ENCODE measurements at regions not wholly inside any gene's neighbourhood (a gene's known extent, or its start where the extent isn't known, plus 50 kb on each side); places are given as distances from the start of the nearest gene placed in this dataset.

- Histone ChIP-seq H3K79me2 (ENCODE audit: control insufficient read depth, insufficient read depth, low read length) (no peaks in the 10 kb centered on the region), H3K9me3 (replicated peaks; ENCODE audit: control insufficient read depth, insufficient read depth, low read depth, low read length) (no peaks in the 10 kb centered on the region), H3K36me3 (ENCODE audit: control insufficient read depth, insufficient read depth, low read length) (no peaks in the 10 kb centered on the region), H3K4me2 (ENCODE audit: insufficient read depth, low read length) (no peak overlapping the region), H3K27me3 (ENCODE audit: control insufficient read depth in 2 of 2, insufficient read depth in 2 of 2, low read length in 2 of 2) (no peaks in the 10 kb centered on the region), H3K4me3 (no peak overlapping the region), H3K9ac (ENCODE audit: insufficient read depth in 1 of 2, low read depth in 2 of 2, low read length in 2 of 2) (no peak overlapping the region), H3K27ac (ENCODE audit: extremely low read depth, low read depth, low read length) (no peak overlapping the region), H4K20me1 (replicated peaks; ENCODE audit: control insufficient read depth, insufficient read depth, low read length) (no peaks in the 10 kb centered on the region), H3K4me1 (replicated peaks in 1 of 2; ENCODE audit: control insufficient read depth in 2 of 2, insufficient read depth in 2 of 2, low read length in 2 of 2) (no peaks in the 10 kb centered on the region), H3K9me1 (ENCODE audit: control insufficient read depth, insufficient read depth, low read length) (no peaks in the 10 kb centered on the region), H2AFZ (ENCODE audit: low read depth, low read length) (no peak overlapping the region)
- CTCF ChIA-PET (ENCODE audit: low intra/inter-chr PET ratio): no interaction called here
- WGBS (ENCODE audit: insufficient coverage, low coverage, missing lambda C conversion rate): 4% methylated on average over 4 of the region's 4 CpGs
- TF ChIP-seq CBFB (CRISPR knock-in tag; IDR thresholded peaks at IDR 0.05) (no peak), ZNF239 (CRISPR knock-in tag; IDR thresholded peaks at IDR 0.05) (no peak), LCOR (CRISPR knock-in tag; IDR thresholded peaks at IDR 0.05) (no peak), FOXA1 (IDR thresholded peaks at IDR 0.05; ENCODE audit: borderline replicate concordance) (no peak), DPF2 (IDR thresholded peaks at IDR 0.05) (no peak), ZNF354B (CRISPR knock-in tag; IDR thresholded peaks at IDR 0.05) (no peak), TEAD1 (CRISPR knock-in tag; IDR thresholded peaks at IDR 0.05) (no peak), POLR2G (IDR thresholded peaks at IDR 0.05; ENCODE audit: low read depth, low read length) (no peak), KLF6 (CRISPR knock-in tag; IDR thresholded peaks at IDR 0.05; ENCODE audit: borderline replicate concordance) (no peak), NCOA6 (IDR thresholded peaks at IDR 0.05) (no peak), CBX1 (IDR thresholded peaks at IDR 0.05; ENCODE audit: low read depth) (no peak), ZNF655 (CRISPR knock-in tag; IDR thresholded peaks at IDR 0.05) (no peak), PCBP2 (IDR thresholded peaks at IDR 0.05; ENCODE audit: low read depth, low read length, poor library complexity, severe bottlenecking) (no peak), BRF1 (IDR thresholded peaks at IDR 0.05; ENCODE audit: borderline replicate concordance, extremely low read depth, insufficient read length) (no peak), E2F4 (CRISPR knock-in tag; IDR thresholded peaks at IDR 0.05; ENCODE audit: low read depth) (no peak), MITF (IDR thresholded peaks at IDR 0.05) (no peak)
- FAIRE-seq (no peak), ATAC-seq (no peak), DNase-seq (ENCODE audit: extremely low read depth in 1 of 4, low spot score in 3 of 4) (no peak)
- intact Hi-C loops (cut with micrococcal nuclease) (no loop called here), in situ Hi-C loops (cut with MboI) (no loop called here)
- no TSS peak for BruUV-seq (replicated peaks)
- POLR2A ChIA-PET: no interaction called here
Observed at GRCh38 chr7:34298492-34299013, 359.5 kb upstream of the NPSR1 start.
